Anterior cingulate cortex (tissue), 58 donors: ENCODE measurements at regions not wholly inside any gene's neighbourhood (a gene's known extent, or its start where the extent isn't known, plus 50 kb on each side); places are given as distances from the start of the nearest gene placed in this dataset.
"Not testable (repeated sequence)": the region's sequence is repeated elsewhere in the genome, so short reads cannot be mapped to it uniquely, and the experiment has no call there.

Experiments
- DNase-seq, 58 donors: peaks; one replicate each; lab custom pipeline; 2025; lab: John Stamatoyannopoulos, UW

DNA sequence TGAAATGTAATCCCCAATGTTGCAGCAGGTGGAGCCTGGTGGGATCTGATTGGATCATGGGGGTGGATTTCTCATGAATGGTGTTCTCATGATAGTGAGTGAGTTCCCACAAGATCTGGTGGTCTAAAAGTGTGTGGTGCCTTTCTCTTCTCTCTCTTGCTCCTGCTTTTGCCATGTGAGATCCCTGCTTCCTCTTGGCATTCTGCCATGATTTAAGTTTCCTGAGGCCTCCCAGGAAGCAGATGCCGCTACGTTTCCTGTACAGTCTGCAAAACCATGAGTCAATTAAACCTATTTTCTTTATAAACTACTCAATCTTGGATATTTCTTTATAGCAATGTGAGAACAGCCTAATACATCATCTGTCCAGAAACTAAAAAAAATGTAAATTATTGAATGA lies 298.3 kb downstream of the MEX3B start:
- DNase-seq = no peak

DNA sequence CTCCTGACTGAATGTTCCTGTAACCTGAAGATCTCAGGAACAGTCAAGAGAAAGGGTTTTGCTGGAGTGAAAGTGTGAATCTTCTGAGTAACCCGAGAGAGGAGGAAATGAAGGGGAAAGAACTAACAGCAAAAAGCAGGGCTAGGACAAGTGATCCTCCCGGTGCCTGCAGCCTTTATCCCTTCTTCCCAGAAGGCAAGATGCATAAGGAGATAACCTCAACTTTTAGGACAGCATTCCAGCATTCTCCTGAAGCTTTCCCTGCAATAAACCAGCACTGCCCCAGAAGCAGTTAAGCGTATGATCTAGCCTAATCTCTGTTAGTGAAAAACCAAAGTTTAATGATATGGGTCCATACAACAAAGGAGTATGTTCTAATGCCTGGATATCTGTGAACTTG lies 298.8 kb downstream of the MEX3B start:
- no peak for DNase-seq

- DNase-seq = no peak
Observed at GRCh38 chr15:81744364-81744763, 301.5 kb downstream of the MEX3B start.

DNA sequence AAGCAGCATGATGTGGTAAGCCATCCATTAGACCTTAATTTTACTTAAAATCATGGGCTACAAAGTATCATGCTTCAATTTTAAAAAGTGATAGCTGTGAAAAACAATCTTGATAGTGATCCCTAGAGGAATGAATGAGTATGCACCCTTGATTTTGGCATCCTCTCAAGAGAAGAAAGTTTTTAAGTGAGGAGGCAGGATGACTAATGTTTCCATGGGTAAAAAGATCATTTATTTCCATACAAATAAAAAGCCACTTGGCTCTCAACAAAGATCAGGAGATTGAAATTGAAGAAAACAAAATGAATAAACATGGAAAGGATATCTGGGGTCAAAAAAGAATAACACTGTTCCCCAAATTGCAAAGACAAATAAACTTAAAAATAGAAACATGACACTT lies 305.4 kb downstream of the MEX3B start:
- DNase-seq = no peak

DNA sequence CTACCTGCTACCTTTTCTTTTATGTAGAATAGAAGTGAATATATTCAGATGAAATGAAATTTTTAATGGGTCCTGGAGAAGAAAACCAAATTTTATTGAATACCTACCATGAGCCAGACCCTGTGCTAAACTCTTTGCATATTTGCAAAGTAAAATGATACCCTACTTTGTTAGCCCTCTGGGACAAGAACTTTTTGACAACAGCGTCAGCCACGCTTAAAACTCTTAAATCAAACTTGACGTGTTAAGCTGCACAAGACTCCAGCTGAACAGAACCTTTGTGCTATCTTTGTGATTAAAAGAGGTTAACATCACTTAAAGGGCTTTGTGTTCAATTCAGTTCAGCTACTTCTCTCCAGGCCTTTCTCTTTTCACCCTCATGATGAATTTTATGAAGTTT lies 316.5 kb downstream of the MEX3B start:
- DNase-seq = no peak

GRCh38 chr15:81728726-81729125 lies 317.1 kb downstream of the MEX3B start:
- DNase-seq = no peak

GRCh38 chr15:81725590-81725989 lies 320.2 kb downstream of the MEX3B start:
- no peak for DNase-seq

- DNase-seq = no peak
Observed at GRCh38 chr15:81724536-81724935, 321.3 kb downstream of the MEX3B start.

DNA sequence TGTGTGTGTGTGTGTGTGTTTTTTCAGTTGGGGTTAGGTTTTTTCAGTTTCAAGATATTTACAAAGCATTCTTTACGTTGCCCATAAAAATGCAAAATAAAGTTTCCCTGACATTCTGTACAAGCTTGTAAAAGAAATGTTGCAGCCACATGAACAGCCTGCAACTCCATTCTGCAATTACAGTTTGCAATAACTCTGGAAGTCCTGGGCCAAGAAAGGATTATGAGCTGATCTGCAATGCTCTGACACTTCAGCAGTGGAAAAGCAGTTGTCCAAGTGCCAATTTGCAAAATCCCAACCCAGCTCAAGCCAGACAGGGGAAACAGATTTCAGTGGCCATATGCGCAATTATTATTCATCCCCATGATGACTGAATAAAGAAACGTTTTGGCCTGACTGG lies 322.1 kb downstream of the MEX3B start:
- no peak for DNase-seq

DNA sequence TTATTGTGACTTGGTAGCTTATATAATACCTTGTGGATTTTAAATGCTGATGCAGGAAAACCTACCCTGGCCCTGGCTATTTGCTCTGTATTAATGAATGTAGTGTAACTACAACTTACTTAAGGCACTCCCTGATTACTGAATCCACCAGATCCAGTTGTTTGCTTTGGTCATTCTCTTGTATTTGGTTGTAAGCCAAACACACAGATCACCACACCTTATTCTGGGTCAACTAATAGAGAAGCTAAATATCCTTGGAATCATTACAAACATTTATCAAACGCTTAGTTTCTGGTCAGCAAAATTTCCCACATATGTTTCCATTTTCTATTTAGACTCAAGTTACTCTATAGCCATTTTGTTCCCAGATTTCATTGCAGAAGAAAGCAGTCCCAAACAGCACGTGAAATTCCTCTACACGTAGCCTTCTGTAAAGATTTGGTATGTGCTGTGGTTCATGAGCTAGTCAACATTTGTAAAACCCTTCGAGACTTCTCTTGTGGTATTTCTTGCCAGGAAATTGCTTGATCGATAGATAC lies 322.6 kb downstream of the MEX3B start:
- DNase-seq = no peak

DNA sequence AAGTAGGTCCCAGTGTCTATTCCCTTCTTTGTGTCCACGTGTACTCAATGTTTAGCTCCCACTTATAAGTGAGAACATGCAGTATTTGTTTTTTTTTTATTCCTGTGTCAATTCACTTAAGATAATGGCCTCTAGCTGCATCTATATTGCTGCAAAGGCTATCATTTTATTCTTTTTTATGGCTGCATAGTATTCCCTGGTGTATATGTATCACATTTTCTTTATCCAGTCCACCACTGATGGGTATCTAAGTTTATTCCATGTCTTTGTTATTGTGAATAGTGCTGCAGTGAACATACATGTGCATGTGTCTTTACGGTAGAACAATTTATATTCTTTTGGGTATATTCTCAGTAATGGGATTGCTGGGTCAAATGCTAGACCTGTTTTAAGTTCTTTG lies 329.4 kb downstream of the MEX3B start:
- DNase-seq = not testable (repeated sequence)

DNA sequence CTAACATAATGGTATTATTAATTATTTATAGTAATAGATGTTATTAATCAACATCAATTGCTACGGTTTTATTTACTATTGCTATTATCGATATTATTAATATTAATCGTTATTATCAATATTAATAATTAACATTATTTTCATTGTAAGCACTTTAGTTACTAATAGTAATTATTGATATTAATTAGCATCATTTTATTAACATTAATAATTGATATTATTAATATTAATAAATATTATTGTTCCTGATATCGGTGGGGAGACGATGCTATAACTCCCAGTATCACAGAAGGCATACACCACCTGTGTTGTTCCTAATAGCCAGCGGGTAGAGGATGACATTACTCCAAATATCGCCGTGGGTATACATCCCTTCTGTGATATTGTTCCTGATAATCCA lies 335.5 kb downstream of the MEX3B start:
- DNase-seq = no peak

DNA sequence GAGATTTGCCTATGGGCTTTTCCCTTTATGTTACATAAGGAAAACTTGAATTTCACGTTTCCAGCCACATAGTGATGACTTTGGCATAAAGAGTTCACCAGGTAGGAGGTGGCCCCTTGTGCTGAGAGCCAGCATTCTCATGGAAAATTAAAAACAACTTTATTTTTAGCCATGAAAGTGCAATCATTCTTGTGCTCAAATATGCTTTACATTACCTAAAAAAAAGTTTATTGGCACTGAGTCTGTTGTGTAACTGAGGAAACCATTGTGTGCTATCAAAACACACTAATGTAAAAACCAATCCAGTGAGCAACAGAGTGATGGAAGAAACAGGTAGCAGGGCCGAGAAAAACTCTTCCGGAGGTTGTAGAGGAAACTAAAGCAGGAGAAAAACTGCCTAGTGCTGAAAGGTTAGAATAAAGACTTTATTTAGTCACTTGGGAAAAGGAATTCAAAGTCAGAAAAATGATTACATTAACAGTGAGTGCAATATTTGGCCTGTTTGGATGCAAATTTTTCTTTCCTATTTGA lies 332.9 kb upstream of the TMC3 start:
- not testable (repeated sequence) for DNase-seq

DNA sequence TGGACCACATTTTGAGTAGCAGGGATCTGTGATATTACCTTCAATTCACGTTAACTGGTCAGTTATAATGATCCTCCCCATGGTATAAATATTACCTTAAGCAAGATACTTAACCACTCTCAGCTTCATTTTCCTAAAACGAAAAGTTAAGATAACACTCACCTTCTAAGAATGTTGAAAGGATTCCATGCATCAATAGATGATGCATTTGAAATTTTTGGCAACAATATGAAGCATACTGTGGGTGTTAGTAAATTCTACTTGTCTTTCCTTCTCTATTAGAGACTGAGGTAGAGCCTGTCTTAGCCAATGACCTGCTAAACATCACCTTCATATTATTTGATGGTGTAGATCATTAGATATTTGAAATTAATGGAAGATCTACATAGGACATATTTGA lies 331.7 kb upstream of the TMC3 start:
- not testable (repeated sequence) for DNase-seq

GRCh38 chr15:81686021-81686420 lies 312.0 kb upstream of the TMC3 start:
- no peak for DNase-seq

DNA sequence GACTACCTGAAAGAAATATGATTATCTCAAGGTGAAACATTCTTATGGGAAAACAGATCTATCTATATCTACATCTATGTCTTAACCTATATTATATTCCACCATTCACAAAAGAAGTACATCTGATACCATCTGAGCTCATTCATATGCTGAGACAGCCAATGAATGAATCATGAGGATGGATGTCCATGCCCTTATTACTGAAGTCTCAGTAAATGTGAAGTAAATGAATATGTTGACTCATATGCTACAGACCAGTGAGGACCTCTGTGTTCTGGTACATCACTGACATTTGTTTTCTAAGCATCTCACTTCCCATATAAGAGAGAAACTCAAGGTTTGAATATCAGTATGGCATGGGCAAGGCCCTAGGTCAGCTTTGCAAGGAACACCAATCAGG lies 311.2 kb upstream of the TMC3 start:
- no peak for DNase-seq

GRCh38 chr15:81680829-81681228 lies 306.8 kb upstream of the TMC3 start:
- no peak for DNase-seq

DNA sequence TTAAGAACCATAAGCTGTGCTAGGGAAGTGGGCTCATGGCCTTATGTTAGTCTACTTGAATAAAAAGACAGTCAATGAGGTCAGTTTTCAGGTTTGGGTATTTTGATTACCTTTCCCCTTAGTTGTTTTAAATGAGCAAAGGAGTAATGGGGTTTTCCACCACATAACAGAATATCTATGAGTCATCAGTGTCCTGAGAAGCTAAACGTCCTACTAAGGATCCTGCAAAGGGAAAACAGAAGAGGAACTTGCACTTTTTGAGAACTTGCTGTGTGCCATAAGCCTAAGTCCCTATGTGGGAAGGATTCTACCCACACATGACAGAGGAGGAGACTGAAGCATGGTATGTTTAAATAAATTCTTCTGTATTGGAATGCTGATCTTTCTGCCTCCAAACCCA lies 292.8 kb upstream of the TMC3 start:
- no peak for DNase-seq

GRCh38 chr15:81660976-81661375 lies 287.0 kb upstream of the TMC3 start:
- no peak for DNase-seq

DNA sequence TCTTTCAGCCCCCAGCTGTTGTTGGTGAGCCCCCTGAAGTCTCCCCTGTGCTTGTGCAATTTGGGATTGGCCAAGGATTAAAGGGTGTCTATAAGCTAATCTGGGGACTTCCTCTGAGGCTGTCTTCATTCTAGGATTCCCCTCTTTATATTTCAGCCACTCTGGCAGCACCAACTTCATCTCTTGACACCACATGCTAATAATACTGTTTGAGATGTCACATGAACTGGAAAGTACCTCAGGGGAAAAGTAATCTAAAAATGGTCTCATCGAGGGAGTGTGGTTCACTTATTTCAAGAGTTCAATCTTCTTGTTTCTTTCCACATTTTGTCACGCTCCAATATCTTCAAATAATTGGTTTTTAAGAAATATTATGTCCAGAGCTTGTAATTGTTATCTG lies 279.2 kb upstream of the TMC3 start:
- DNase-seq = no peak

GRCh38 chr15:81645470-81645869 lies 271.5 kb upstream of the TMC3 start:
- DNase-seq = no peak

GRCh38 chr15:81643771-81644170 lies 269.8 kb upstream of the TMC3 start:
- no peak for DNase-seq

- no peak for DNase-seq
Observed at GRCh38 chr15:81642451-81642990, 268.5 kb upstream of the TMC3 start.
